ENCODE measurements at regions not wholly inside any gene's neighbourhood (a gene's known extent, or its start where the extent isn't known, plus 50 kb on each side); places are given as distances from the start of the nearest gene placed in this dataset.

DNA sequence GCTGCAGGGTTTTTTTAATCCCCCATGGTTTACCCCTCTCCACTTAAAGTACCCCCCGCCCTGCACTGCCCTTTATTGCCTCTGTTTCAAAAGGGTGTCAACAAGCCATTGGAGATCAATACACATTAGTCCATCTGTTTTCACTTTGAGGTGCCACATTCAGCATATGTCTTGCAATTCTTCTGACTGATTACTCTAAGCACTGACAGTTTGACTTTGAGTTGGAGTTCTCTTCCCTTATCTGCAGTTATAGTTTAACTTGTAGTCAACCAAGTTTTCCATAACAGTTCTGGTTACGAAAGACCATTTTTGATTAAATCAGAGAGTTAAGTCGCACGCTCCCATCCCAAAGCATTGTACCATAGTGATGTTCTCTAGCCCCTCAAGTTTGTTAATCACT lies 260.8 kb upstream of the TBX3 start:
- Histone ChIP-seq H3K4me1 (ENCODE audit: control insufficient read depth, extremely low read depth, insufficient read depth, low read length) (no peaks in the 10 kb centered on the region), H3K9me1 (replicated peaks; ENCODE audit: control insufficient read depth, extremely low read depth, insufficient read depth, low read length) (no peaks in the 10 kb centered on the region), H3K36me3 (ENCODE audit: control insufficient read depth in 2 of 2, extremely low read depth in 1 of 2, insufficient read depth in 2 of 2, low read length in 2 of 2) (no peaks in the 10 kb centered on the region), H3K4me3 (replicated peaks in 1 of 3; ENCODE audit: insufficient read depth in 1 of 3, low read depth in 1 of 3, low read length in 3 of 3) (no peak overlapping the region), H3K27me3 (ENCODE audit: control insufficient read depth in 2 of 2, insufficient read depth in 2 of 2, low read length in 2 of 2) (no peaks in the 10 kb centered on the region), H3K4me2 (ENCODE audit: insufficient read depth, low read length) (no peak overlapping the region), H2AFZ (ENCODE audit: low read depth, low read length) (no peak overlapping the region), H3K9ac (replicated peaks; ENCODE audit: extremely low read depth, insufficient read depth, low read length) (no peak overlapping the region), H3K27ac (ENCODE audit: insufficient read depth, low read depth, low read length) (no peak overlapping the region), H3K9me3 (replicated peaks; ENCODE audit: control insufficient read depth, insufficient read depth, low read length) (peaks cover 4% of the 10 kb centered on the region), H4K20me1 (replicated peaks; ENCODE audit: control insufficient read depth, extremely low read depth, insufficient read depth, low read length) (no peaks in the 10 kb centered on the region), H3K79me2 (ENCODE audit: control insufficient read depth, insufficient read depth, low read length) (no peaks in the 10 kb centered on the region)
- no peak for DNase-seq (ENCODE audit: low read depth, low spot score)
- ChIA-PET CTCF (no interaction called here), POLR2A (no interaction called here)
- no peak for FAIRE-seq
- dilution Hi-C loops (cut with MboI; ENCODE audit: extremely low pct_ligation_motif_present, low sequenced_read_pairs) = no loop called here
- no TSS peak for BruUV-seq (replicated peaks)
- intact Hi-C loops (cut with micrococcal nuclease) = no loop called here
- no peak for TF ChIP-seq POLR2AphosphoS5 (IDR thresholded peaks at IDR 0.05; ENCODE audit: insufficient read depth, low read depth, low read length)
- TF ChIP-seq MYC (IDR thresholded peaks at IDR 0.05; ENCODE audit: low read depth, low read length) = no peak
- TF ChIP-seq, protein P1, sequence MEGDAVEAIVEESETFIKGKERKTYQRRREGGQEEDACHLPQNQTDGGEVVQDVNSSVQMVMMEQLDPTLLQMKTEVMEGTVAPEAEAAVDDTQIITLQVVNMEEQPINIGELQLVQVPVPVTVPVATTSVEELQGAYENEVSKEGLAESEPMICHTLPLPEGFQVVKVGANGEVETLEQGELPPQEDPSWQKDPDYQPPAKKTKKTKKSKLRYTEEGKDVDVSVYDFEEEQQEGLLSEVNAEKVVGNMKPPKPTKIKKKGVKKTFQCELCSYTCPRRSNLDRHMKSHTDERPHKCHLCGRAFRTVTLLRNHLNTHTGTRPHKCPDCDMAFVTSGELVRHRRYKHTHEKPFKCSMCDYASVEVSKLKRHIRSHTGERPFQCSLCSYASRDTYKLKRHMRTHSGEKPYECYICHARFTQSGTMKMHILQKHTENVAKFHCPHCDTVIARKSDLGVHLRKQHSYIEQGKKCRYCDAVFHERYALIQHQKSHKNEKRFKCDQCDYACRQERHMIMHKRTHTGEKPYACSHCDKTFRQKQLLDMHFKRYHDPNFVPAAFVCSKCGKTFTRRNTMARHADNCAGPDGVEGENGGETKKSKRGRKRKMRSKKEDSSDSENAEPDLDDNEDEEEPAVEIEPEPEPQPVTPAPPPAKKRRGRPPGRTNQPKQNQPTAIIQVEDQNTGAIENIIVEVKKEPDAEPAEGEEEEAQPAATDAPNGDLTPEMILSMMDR (IDR thresholded peaks at IDR 0.05; ENCODE audit: extremely low read depth in 1 of 2, insufficient read depth in 1 of 2, low read depth in 1 of 2, low read length in 2 of 2) = no peak
- TF ChIP-seq POLR2A (IDR thresholded peaks at IDR 0.05; ENCODE audit: low read depth, low read length) = no peak
- no peak for TF ChIP-seq JUN (IDR thresholded peaks at IDR 0.05; ENCODE audit: borderline replicate concordance, insufficient read depth, insufficient read length, low read depth)
- no peak for TF ChIP-seq EZH2 (IDR thresholded peaks at IDR 0.05; ENCODE audit: borderline replicate concordance, low read depth, low read length, severe bottlenecking)
- TF ChIP-seq GATA2 (IDR thresholded peaks at IDR 0.05; ENCODE audit: insufficient read depth, insufficient read length, low read depth, low read length) = no peak
- TF ChIP-seq, protein P2, sequence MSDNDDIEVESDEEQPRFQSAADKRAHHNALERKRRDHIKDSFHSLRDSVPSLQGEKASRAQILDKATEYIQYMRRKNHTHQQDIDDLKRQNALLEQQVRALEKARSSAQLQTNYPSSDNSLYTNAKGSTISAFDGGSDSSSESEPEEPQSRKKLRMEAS (IDR thresholded peaks at IDR 0.05; ENCODE audit: insufficient read depth, insufficient read length) = no peak
- no peak for TF ChIP-seq FOS (IDR thresholded peaks at IDR 0.05; ENCODE audit: borderline replicate concordance, insufficient read depth, low read length)

Measured in endothelial cell of umbilical vein (primary cell).